ENCODE measurements at regions not wholly inside any gene's neighbourhood (a gene's known extent, or its start where the extent isn't known, plus 50 kb on each side); places are given as distances from the start of the nearest gene placed in this dataset.

- H3K4me1 ChIP-seq (ENCODE audit: control insufficient read depth, insufficient read depth, low read length): no peaks in the 10 kb centered on the region
- H3K9me3 ChIP-seq (ENCODE audit: control insufficient read depth, insufficient read depth, low read length): no peaks in the 10 kb centered on the region
- no peaks in the 10 kb centered on the region for H3K36me3 ChIP-seq (ENCODE audit: control insufficient read depth, insufficient read depth, low read length)
- H3K4me3 ChIP-seq (ENCODE audit: low read depth, low read length): no peak overlapping the region
- DNase-seq (ENCODE audit: low read depth in 4 of 6, low spot score in 6 of 6): peak in 1 of 6 donors; percentile 30
- H3K27me3 ChIP-seq (ENCODE audit: control insufficient read depth, insufficient read depth, low read length): no peaks in the 10 kb centered on the region
- whole genome bisulfite sequencing (ENCODE audit: insufficient coverage): 0% methylated on average over 1 of the region's 2 CpGs
- H3K27ac ChIP-seq (ENCODE audit: low read depth, low read length): no peak overlapping the region
Measured at GRCh38 chr2:104200533-104201168, 653.3 kb upstream of the POU3F3 start.

- Histone ChIP-seq H3K36me3 (ENCODE audit: control insufficient read depth, insufficient read depth, low read length) (no peaks in the 10 kb centered on the region), H3K9me3 (ENCODE audit: control insufficient read depth, insufficient read depth, low read length) (no peaks in the 10 kb centered on the region), H3K4me3 (ENCODE audit: low read depth, low read length) (no peak overlapping the region), H3K27me3 (ENCODE audit: control insufficient read depth, insufficient read depth, low read length) (no peaks in the 10 kb centered on the region), H3K27ac (ENCODE audit: low read depth, low read length) (no peak overlapping the region), H3K4me1 (ENCODE audit: control insufficient read depth, insufficient read depth, low read length) (no peaks in the 10 kb centered on the region)
- WGBS (ENCODE audit: insufficient coverage): 50% methylated on average over 2 of the region's 8 CpGs
- DNase-seq (ENCODE audit: low read depth in 4 of 6, low spot score in 6 of 6): no peak
Measured at GRCh38 chr2:104213758-104214157, 640.2 kb upstream of the POU3F3 start.

GRCh38 chr2:104215269-104216161 lies 638.4 kb upstream of the POU3F3 start:
- WGBS (ENCODE audit: insufficient coverage): 15% methylated on average over 6 of the region's 14 CpGs
- Histone ChIP-seq H3K4me3 (ENCODE audit: low read depth, low read length) (no peak overlapping the region), H3K4me1 (ENCODE audit: control insufficient read depth, insufficient read depth, low read length) (no peaks in the 10 kb centered on the region), H3K27me3 (ENCODE audit: control insufficient read depth, insufficient read depth, low read length) (no peaks in the 10 kb centered on the region), H3K27ac (ENCODE audit: low read depth, low read length) (no peak overlapping the region), H3K36me3 (ENCODE audit: control insufficient read depth, insufficient read depth, low read length) (no peaks in the 10 kb centered on the region), H3K9me3 (ENCODE audit: control insufficient read depth, insufficient read depth, low read length) (no peaks in the 10 kb centered on the region)
- peak in 2 of 6 donors; percentile 13 to 33 for DNase-seq (ENCODE audit: low read depth in 4 of 6, low spot score in 6 of 6)

DNA sequence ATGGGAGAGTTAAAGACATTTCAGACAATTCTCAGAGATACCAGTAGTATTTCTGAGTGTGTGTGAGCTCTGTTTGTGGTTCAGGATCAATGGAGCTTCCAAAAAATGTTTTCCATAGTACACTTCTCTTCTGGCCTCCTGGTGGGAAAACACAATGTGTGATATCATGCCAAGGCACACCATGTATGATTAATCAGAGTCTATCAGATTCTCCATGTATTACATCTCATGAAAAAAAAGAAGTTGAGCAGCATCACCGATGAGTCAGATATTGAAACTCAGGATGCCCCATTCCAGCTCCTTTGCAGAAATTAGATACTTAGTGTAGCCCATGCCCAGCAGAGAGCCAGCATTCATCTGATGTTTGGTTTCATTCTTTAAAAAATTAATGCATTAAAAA lies 620.3 kb upstream of the POU3F3 start:
- no peak for DNase-seq (ENCODE audit: low read depth in 4 of 6, low spot score in 6 of 6)
- Histone ChIP-seq H3K27me3 (ENCODE audit: control insufficient read depth, insufficient read depth, low read length) (no peaks in the 10 kb centered on the region), H3K9me3 (ENCODE audit: control insufficient read depth, insufficient read depth, low read length) (no peaks in the 10 kb centered on the region), H3K4me1 (ENCODE audit: control insufficient read depth, insufficient read depth, low read length) (no peaks in the 10 kb centered on the region), H3K27ac (ENCODE audit: low read depth, low read length) (no peak overlapping the region), H3K4me3 (ENCODE audit: low read depth, low read length) (no peak overlapping the region), H3K36me3 (ENCODE audit: control insufficient read depth, insufficient read depth, low read length) (no peaks in the 10 kb centered on the region)
- no CpG with 5 or more reads among the region's 1 CpG for WGBS (ENCODE audit: insufficient coverage)

GRCh38 chr2:104236491-104236890 lies 617.4 kb upstream of the POU3F3 start:
- no peaks in the 10 kb centered on the region for H3K27me3 ChIP-seq (ENCODE audit: control insufficient read depth, insufficient read depth, low read length)
- 91% methylated on average over 3 of the region's 5 CpGs for WGBS (ENCODE audit: insufficient coverage)
- DNase-seq (ENCODE audit: low read depth in 4 of 6, low spot score in 6 of 6): no peak
- H3K9me3 ChIP-seq (ENCODE audit: control insufficient read depth, insufficient read depth, low read length): peaks cover 2% of the 10 kb centered on the region
- H3K4me1 ChIP-seq (ENCODE audit: control insufficient read depth, insufficient read depth, low read length): no peaks in the 10 kb centered on the region
- no peak overlapping the region for H3K4me3 ChIP-seq (ENCODE audit: low read depth, low read length)
- no peaks in the 10 kb centered on the region for H3K36me3 ChIP-seq (ENCODE audit: control insufficient read depth, insufficient read depth, low read length)
- no peak overlapping the region for H3K27ac ChIP-seq (ENCODE audit: low read depth, low read length)

- Histone ChIP-seq H3K4me1 (ENCODE audit: control insufficient read depth, insufficient read depth, low read length) (no peaks in the 10 kb centered on the region), H3K36me3 (ENCODE audit: control insufficient read depth, insufficient read depth, low read length) (no peaks in the 10 kb centered on the region), H3K4me3 (ENCODE audit: low read depth, low read length) (no peak overlapping the region), H3K27me3 (ENCODE audit: control insufficient read depth, insufficient read depth, low read length) (no peaks in the 10 kb centered on the region), H3K9me3 (ENCODE audit: control insufficient read depth, insufficient read depth, low read length) (peaks cover 7% of the 10 kb centered on the region), H3K27ac (ENCODE audit: low read depth, low read length) (no peak overlapping the region)
- no peak for DNase-seq (ENCODE audit: low read depth in 4 of 6, low spot score in 6 of 6)
Measured at GRCh38 chr2:104240984-104241383, 612.9 kb upstream of the POU3F3 start.

GRCh38 chr2:104249629-104250028 lies 604.3 kb upstream of the POU3F3 start:
- peak; percentile 5 to 64 (median 18) for DNase-seq (ENCODE audit: low read depth in 4 of 6, low spot score in 6 of 6)
- Histone ChIP-seq H3K27ac (ENCODE audit: low read depth, low read length) (no peak overlapping the region), H3K9me3 (ENCODE audit: control insufficient read depth, insufficient read depth, low read length) (peaks cover 2% of the 10 kb centered on the region), H3K36me3 (ENCODE audit: control insufficient read depth, insufficient read depth, low read length) (no peaks in the 10 kb centered on the region), H3K27me3 (ENCODE audit: control insufficient read depth, insufficient read depth, low read length) (no peaks in the 10 kb centered on the region), H3K4me3 (ENCODE audit: low read depth, low read length) (no peak overlapping the region), H3K4me1 (ENCODE audit: control insufficient read depth, insufficient read depth, low read length) (no peaks in the 10 kb centered on the region)
- WGBS (ENCODE audit: insufficient coverage): no CpG with 5 or more reads among the region's 4 CpGs

DNA sequence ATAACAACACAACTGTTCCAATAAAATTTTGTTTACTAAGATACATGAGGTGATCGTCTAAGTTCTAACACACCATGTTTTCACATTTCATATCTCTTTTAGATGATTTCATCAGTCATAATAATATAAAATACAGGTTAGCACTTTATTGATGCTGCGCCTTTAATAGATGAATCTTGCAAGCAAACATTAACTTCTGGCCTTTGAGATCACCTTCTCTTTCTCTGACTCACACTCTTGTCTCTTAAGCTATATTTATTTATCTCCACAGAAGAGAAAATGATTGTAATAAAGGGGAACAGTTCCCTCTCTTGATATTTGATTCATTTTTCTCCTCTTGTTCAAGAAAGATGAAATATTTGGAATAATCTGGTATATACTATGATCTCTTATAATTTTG lies 603.3 kb upstream of the POU3F3 start:
- WGBS (ENCODE audit: insufficient coverage): no CpG with 5 or more reads among the region's 2 CpGs
- no peaks in the 10 kb centered on the region for H3K36me3 ChIP-seq (ENCODE audit: control insufficient read depth, insufficient read depth, low read length)
- no peaks in the 10 kb centered on the region for H3K27me3 ChIP-seq (ENCODE audit: control insufficient read depth, insufficient read depth, low read length)
- H3K4me1 ChIP-seq (ENCODE audit: control insufficient read depth, insufficient read depth, low read length): no peaks in the 10 kb centered on the region
- no peak for DNase-seq (ENCODE audit: low read depth in 4 of 6, low spot score in 6 of 6)
- H3K27ac ChIP-seq (ENCODE audit: low read depth, low read length): no peak overlapping the region
- peaks cover 2% of the 10 kb centered on the region for H3K9me3 ChIP-seq (ENCODE audit: control insufficient read depth, insufficient read depth, low read length)
- no peak overlapping the region for H3K4me3 ChIP-seq (ENCODE audit: low read depth, low read length)

DNA sequence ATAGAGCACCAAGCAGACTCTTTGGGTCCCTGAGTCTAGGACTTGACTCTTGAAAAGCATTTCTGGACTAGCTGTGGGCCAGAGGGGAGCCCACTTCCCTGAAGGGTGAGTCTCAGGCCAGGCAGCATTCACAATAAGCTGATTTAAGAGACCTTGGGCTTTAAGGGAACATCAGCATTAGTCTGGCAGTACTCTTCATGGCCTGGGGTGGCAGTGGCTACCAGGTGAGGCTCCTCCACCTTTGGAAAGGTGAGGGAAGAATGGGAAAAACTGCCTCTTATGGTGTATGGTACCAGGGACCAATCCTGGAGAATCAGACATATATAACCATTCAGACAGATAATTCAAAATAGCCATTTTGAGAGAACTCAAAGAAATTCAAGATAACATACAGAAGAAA lies 599.9 kb upstream of the POU3F3 start:
- no peaks in the 10 kb centered on the region for H3K4me1 ChIP-seq (ENCODE audit: control insufficient read depth, insufficient read depth, low read length)
- peaks cover 2% of the 10 kb centered on the region for H3K9me3 ChIP-seq (ENCODE audit: control insufficient read depth, insufficient read depth, low read length)
- no peaks in the 10 kb centered on the region for H3K36me3 ChIP-seq (ENCODE audit: control insufficient read depth, insufficient read depth, low read length)

GRCh38 chr2:104262714-104263113 lies 591.2 kb upstream of the POU3F3 start:
- WGBS (ENCODE audit: insufficient coverage): no CpG with 5 or more reads among the region's 1 CpG
- Histone ChIP-seq H3K4me1 (ENCODE audit: control insufficient read depth, insufficient read depth, low read length) (no peaks in the 10 kb centered on the region), H3K27me3 (ENCODE audit: control insufficient read depth, insufficient read depth, low read length) (no peaks in the 10 kb centered on the region), H3K4me3 (ENCODE audit: low read depth, low read length) (no peak overlapping the region), H3K36me3 (ENCODE audit: control insufficient read depth, insufficient read depth, low read length) (no peaks in the 10 kb centered on the region), H3K27ac (ENCODE audit: low read depth, low read length) (no peak overlapping the region), H3K9me3 (ENCODE audit: control insufficient read depth, insufficient read depth, low read length) (peaks cover 4% of the 10 kb centered on the region)
- no peak for DNase-seq (ENCODE audit: low read depth in 4 of 6, low spot score in 6 of 6)

More for the DNA sequence above, 599.9 kb upstream of the POU3F3 start:
- Histone ChIP-seq H3K27me3 (ENCODE audit: control insufficient read depth, insufficient read depth, low read length) (no peaks in the 10 kb centered on the region), H3K27ac (ENCODE audit: low read depth, low read length) (no peak overlapping the region), H3K4me3 (ENCODE audit: low read depth, low read length) (no peak overlapping the region)
- no peak for DNase-seq (ENCODE audit: low read depth in 4 of 6, low spot score in 6 of 6)

Data from spinal cord (tissue), 9 donors.